SK-N-SH (cell line): ENCODE measurements at regions not wholly inside any gene's neighbourhood (a gene's known extent, or its start where the extent isn't known, plus 50 kb on each side); places are given as distances from the start of the nearest gene placed in this dataset.

Source experiments
- CTCF ChIA-PET: fragments of 300-600, 350-600 bp; formaldehyde crosslinking; extraction: SDS; loops from one replicate; lab custom pipeline; 2021; lab: Yijun Ruan, JAX
- POLR2A ChIA-PET: fragments of 350-600 bp; sonication (Branson Sonifier 250); formaldehyde crosslinking; extraction: SDS; loops from one replicate; lab custom pipeline; 2020; ENCODE audit warnings: antibody characterized with exemption, inconsistent platforms; lab: Yijun Ruan, JAX
- DNase-seq: peaks from one replicate; pipeline ENCODE4 v3.0.0; 2012
- H2AFZ ChIP-seq: fragments of 200-600 bp; sonication (generic); 2 replicates; pipeline ENCODE4 v1.8.1; 2016; ENCODE audit warnings: antibody characterized with exemption, mild to moderate bottlenecking, low read depth
- H3F3A ChIP-seq: fragments of 200-600 bp; sonication (generic); replicated peaks from 2 replicates; pipeline ENCODE3; 2016; ENCODE audit warnings: antibody characterized with exemption, mild to moderate bottlenecking; ENCODE audit not compliant: insufficient read depth
- H3K27ac ChIP-seq, 2 experiments: fragments of 200-500 bp in 1 of 2; fragments of 200-600 bp in 1 of 2; sonication (Bioruptor generic) in 1 of 2; sonication (generic), shearing (Covaris generic) in 1 of 2; 2 replicates each; pipeline versions ENCODE4 v1.5.1 to v1.6.1; 2014 to 2016; ENCODE audit warnings: low read depth in 2 of 2, inconsistent platforms in 1 of 2, low read length in 1 of 2, mild to moderate bottlenecking in 1 of 2, mixed read lengths in 1 of 2
- H3K27me3 ChIP-seq: fragments of 200-600 bp; sonication (generic), shearing (Covaris generic); 2 replicates; pipeline ENCODE4 v1.6.1; 2016; ENCODE audit warnings: mixed run types; ENCODE audit not compliant: insufficient read depth
- H3K36me3 ChIP-seq, 2 experiments: fragments of 200-500 bp in 1 of 2; fragments of 200-600 bp in 1 of 2; sonication (Bioruptor generic) in 1 of 2; sonication (generic) in 1 of 2; replicated peaks in 1 of 2; 2 replicates each; pipeline versions ENCODE3 to v1.5.1; 2014 to 2016; ENCODE audit warnings: low read length in 1 of 2, mild to moderate bottlenecking in 1 of 2; ENCODE audit not compliant: insufficient read depth in 2 of 2, control insufficient read depth in 1 of 2
- H3K4me1 ChIP-seq, 2 experiments: fragments of 200-500 bp in 1 of 2; fragments of 200-600 bp in 1 of 2; sonication (Bioruptor generic) in 1 of 2; sonication (generic), shearing (Covaris generic) in 1 of 2; 2 replicates each; pipeline versions ENCODE4 v1.5.1 to v1.6.1; 2014 to 2016; ENCODE audit warnings: low read depth in 1 of 2, low read length in 1 of 2, mixed run types in 1 of 2; ENCODE audit not compliant: insufficient read depth in 2 of 2, control insufficient read depth in 1 of 2
- H3K4me2 ChIP-seq: fragments of 200-600 bp; sonication (generic), shearing (Covaris generic); 2 replicates; pipeline ENCODE4 v1.6.1; 2017; ENCODE audit warnings: mixed run types
- H3K4me3 ChIP-seq, 2 experiments: fragments of 200-500 bp in 1 of 2; fragments of 200-600 bp in 1 of 2; sonication (Bioruptor generic) in 1 of 2; sonication (generic), shearing (Covaris generic) in 1 of 2; 2 replicates each; pipeline versions ENCODE4 v1.5.1 to v1.8.1; 2014 to 2016; ENCODE audit warnings: low read depth in 2 of 2, inconsistent platforms in 1 of 2, low read length in 1 of 2, mild to moderate bottlenecking in 1 of 2, mixed read lengths in 1 of 2, moderate library complexity in 1 of 2
- H3K79me2 ChIP-seq: fragments of 200-600 bp; sonication (generic); 2 replicates; pipeline ENCODE4 v1.8.1; 2017; ENCODE audit warnings: mild to moderate bottlenecking; ENCODE audit not compliant: insufficient read depth
- H3K9ac ChIP-seq: fragments of 200-600 bp; sonication (generic); 2 replicates; pipeline ENCODE4 v1.6.1; 2017; ENCODE audit warnings: mixed run types
- H3K9me2 ChIP-seq: fragments of 200-600 bp; sonication (generic); 2 replicates; pipeline ENCODE4 v1.6.1; 2017; ENCODE audit warnings: mixed run types
- H3K9me3 ChIP-seq: fragments of 200-600 bp; sonication (generic); 2 replicates; pipeline ENCODE4 v1.6.1; 2017; ENCODE audit warnings: mixed run types, mild to moderate bottlenecking, moderate library complexity
- H4K20me1 ChIP-seq: fragments of 200-600 bp; sonication (generic); 2 replicates; pipeline ENCODE4 v1.6.1; 2017; ENCODE audit warnings: mild to moderate bottlenecking, mixed run types; ENCODE audit not compliant: insufficient read depth
- EP300 ChIP-seq, 2 experiments: IDR thresholded peaks; 2 replicates each; pipeline versions ENCODE4 v1.4.0 to v1.6.1; 2012; ENCODE audit warnings: borderline replicate concordance in 1 of 2, low read depth in 1 of 2, low read length in 1 of 2
- FOXJ3 ChIP-seq: sonication (generic); formaldehyde crosslinking; IDR thresholded peaks from 2 replicates; pipeline ENCODE4 v1.5.1; 2020; ENCODE audit warnings: mild to moderate bottlenecking, missing genetic modification reagents
- GATA2 ChIP-seq: sonication (generic); formaldehyde crosslinking; IDR thresholded peaks from 2 replicates; pipeline ENCODE4 v1.5.0; 2020; ENCODE audit warnings: mild to moderate bottlenecking, missing genetic modification reagents
- MAX ChIP-seq: IDR thresholded peaks from 2 replicates; pipeline ENCODE4 v1.4.0; 2012; ENCODE audit warnings: low read depth
- NRF1 ChIP-seq: IDR thresholded peaks from 2 replicates; pipeline ENCODE4 v1.6.1; 2012; ENCODE audit warnings: low read depth, mild to moderate bottlenecking, low read length
- RAD21 ChIP-seq: IDR thresholded peaks from 2 replicates; pipeline ENCODE4 v1.6.1; 2012; ENCODE audit warnings: mild to moderate bottlenecking, low read length
- REST ChIP-seq: IDR thresholded peaks from 2 replicates; pipeline ENCODE4 v1.6.1; 2012; ENCODE audit warnings: mild to moderate bottlenecking, low read depth, low read length, moderate library complexity
- ZBTB33 ChIP-seq: IDR thresholded peaks from 2 replicates; pipeline ENCODE4 v1.4.0; 2012; ENCODE audit warnings: low read depth, borderline replicate concordance
- WGBS: methylation state at CpG from one replicate; pipeline ENCODE4 v1.1.6; 2017; ENCODE audit warnings: low lambda C conversion rate; 5-methylcytosine and 5-hydroxymethylcytosine counted together
- TF ChIP-seq, protein P1 (sequence below): fragments of 150-350 bp; IDR thresholded peaks from 2 replicates; pipeline ENCODE4 v1.6.1; 2017; ENCODE audit warnings: antibody characterized with exemption, low read length, low read depth, borderline replicate concordance
- TF ChIP-seq, protein P2 (sequence below): fragments of 150-350 bp; IDR thresholded peaks from 2 replicates; pipeline ENCODE4 v1.6.1; 2016; ENCODE audit warnings: mild to moderate bottlenecking, low read depth, low read length
- TF ChIP-seq, protein P3 (sequence below): IDR thresholded peaks from 2 replicates; pipeline ENCODE4 v1.4.0; 2012; ENCODE audit warnings: low read depth, borderline replicate concordance

DNA sequence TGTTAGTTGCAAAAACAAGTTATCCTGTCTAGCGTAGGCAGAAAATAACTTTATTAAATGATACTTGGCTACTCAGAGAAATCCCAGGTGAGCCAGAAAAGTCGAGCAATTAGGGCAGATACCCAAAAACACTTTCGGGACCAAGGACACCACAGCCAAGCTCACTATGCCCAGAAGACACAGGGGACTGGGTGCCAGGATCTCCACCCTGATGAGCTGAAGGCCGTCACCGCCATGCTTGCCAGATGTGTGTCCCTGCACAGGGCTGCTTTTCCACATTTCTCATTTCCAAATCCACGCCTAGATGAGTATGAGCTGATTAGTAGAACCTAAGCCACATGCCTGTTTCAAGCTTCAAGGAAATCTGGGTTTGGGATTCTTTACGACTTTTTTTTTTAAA lies 214.0 kb upstream of the SMLR1 start (continued):
- TF ChIP-seq, protein P1, sequence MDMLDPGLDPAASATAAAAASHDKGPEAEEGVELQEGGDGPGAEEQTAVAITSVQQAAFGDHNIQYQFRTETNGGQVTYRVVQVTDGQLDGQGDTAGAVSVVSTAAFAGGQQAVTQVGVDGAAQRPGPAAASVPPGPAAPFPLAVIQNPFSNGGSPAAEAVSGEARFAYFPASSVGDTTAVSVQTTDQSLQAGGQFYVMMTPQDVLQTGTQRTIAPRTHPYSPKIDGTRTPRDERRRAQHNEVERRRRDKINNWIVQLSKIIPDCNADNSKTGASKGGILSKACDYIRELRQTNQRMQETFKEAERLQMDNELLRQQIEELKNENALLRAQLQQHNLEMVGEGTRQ: no peak
- TF ChIP-seq REST: no peak
- TF ChIP-seq RAD21: no peak
- no peak for TF ChIP-seq GATA2
- TF ChIP-seq, all 33 proteins: peak for 0

DNA sequence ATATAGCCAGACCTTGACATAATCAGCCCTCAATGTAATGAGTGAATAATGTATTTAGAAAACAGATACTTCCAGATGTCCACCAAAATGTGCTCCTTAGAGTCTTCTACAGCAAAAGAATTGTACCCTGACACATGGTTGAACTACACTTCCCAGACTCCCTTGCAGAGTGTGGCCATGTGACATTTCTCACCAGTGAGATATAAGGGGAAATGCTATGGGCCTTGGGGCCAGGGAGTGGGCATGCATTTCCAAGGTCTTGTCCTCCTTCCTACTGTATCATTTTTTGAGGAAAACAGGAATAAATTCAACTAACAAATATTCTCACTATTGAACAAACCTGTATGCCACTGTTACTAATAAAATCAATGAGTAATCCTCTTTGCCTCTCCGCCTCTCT lies 211.4 kb upstream of the SMLR1 start:
- no peak for DNase-seq
- H2AFZ ChIP-seq: no peak overlapping the region
- CTCF ChIA-PET: no interaction called here

More for the DNA sequence above, 211.4 kb upstream of the SMLR1 start:
- Histone ChIP-seq H4K20me1 (no peaks in the 10 kb centered on the region), H3K4me3 (no peak overlapping the region), H3K27ac (no peak overlapping the region), H3K36me3 (no peaks in the 10 kb centered on the region), H3K4me2 (no peak overlapping the region), H3K79me2 (no peaks in the 10 kb centered on the region), H3K9me2 (no peaks in the 10 kb centered on the region), H3K9ac (no peak overlapping the region), H3K27me3 (no peaks in the 10 kb centered on the region), H3K4me1 (peaks cover 0 to 12% of the 10 kb centered on the region in 2 experiments; a peak in 1 of 4 replicates), H3F3A (peaks cover 1% of the 10 kb centered on the region), H3K9me3 (no peaks in the 10 kb centered on the region)
- POLR2A ChIA-PET: no interaction called here
- TF ChIP-seq, protein P2, sequence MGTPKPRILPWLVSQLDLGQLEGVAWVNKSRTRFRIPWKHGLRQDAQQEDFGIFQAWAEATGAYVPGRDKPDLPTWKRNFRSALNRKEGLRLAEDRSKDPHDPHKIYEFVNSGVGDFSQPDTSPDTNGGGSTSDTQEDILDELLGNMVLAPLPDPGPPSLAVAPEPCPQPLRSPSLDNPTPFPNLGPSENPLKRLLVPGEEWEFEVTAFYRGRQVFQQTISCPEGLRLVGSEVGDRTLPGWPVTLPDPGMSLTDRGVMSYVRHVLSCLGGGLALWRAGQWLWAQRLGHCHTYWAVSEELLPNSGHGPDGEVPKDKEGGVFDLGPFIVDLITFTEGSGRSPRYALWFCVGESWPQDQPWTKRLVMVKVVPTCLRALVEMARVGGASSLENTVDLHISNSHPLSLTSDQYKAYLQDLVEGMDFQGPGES: no peak
- TF ChIP-seq, protein P1: no peak
- TF ChIP-seq FOXJ3 (CRISPR knock-in tag): no peak
- no peak for TF ChIP-seq MAX
- no peak for TF ChIP-seq EP300 (IDR thresholded peaks at IDR 0.05; ENCODE audit: borderline replicate concordance in 1 of 2, low read depth in 1 of 2, low read length in 1 of 2)
- TF ChIP-seq, protein P3, sequence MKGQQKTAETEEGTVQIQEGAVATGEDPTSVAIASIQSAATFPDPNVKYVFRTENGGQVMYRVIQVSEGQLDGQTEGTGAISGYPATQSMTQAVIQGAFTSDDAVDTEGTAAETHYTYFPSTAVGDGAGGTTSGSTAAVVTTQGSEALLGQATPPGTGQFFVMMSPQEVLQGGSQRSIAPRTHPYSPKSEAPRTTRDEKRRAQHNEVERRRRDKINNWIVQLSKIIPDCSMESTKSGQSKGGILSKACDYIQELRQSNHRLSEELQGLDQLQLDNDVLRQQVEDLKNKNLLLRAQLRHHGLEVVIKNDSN: peak; percentile 81
- no peak for TF ChIP-seq NRF1
- no peak for TF ChIP-seq ZBTB33
- WGBS: 78% methylated on average over 1 of the region's 1 CpG
